ENCODE measurements at regions not wholly inside any gene's neighbourhood (a gene's known extent, or its start where the extent isn't known, plus 50 kb on each side); places are given as distances from the start of the nearest gene placed in this dataset.
"Not testable (repeated sequence)": the region's sequence is repeated elsewhere in the genome, so short reads cannot be mapped to it uniquely, and the experiment has no call there.

DNA sequence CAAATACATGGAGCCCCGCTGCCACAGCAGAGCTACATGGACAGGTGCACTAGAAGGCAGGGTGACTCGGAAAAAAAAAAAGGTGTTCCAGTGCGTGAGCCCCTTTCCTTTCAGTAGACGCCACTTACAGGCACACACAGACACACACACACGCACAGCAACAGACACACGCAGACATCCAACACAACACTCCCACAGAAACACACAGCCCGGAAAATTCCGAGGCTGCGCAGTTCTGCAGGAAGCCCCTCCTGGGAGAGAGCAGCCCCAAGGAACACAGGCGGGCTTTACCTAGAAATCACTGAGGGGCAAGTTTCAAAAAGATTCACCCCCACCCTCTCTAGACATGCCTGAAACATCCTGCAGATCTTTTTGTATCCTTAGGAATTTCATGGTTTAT, 136.0 kb upstream of the WSB1 start:
- no peaks in the 10 kb centered on the region for H3K4me1 ChIP-seq (ENCODE audit: control insufficient read depth, insufficient read depth, low read length)

DNA sequence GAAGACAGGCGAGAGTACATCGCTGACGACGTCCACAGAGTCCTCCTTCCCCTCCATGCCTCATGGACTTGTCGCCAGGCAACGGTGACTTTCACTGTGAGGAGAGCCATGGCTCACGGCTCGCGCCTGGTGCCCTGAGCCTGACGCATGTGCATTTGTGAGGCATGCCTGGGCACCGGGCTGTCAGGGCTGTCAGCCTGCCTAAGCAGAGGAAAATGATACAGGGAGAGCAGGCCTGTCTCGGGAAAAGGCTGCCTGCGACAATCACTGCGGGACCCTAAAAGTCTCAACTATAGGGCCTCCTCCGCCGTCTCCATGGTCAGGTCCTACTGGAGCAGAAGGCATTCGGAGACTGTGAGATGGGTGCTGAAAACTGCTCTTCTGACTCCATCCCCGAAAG, 135.5 kb upstream of the WSB1 start:
- H3K27ac ChIP-seq (ENCODE audit: low read length), result no peak overlapping the region
- H3K4me3 Mint-ChIP-seq, result no peak overlapping the region
- intact Hi-C loops (cut with micrococcal nuclease), result no loop called here

More for the DNA sequence above, 136.0 kb upstream of the WSB1 start:
- Mint-ChIP-seq H3K4me3 (no peak overlapping the region), H3K9me3 (no peaks in the 10 kb centered on the region), H3K27ac (no peak overlapping the region), H3K27me3 (ENCODE audit: low read depth in 2 of 2) (no peaks in the 10 kb centered on the region), H3K4me1 (no peaks in the 10 kb centered on the region), H3K36me3 (no peaks in the 10 kb centered on the region)
- intact Hi-C loops (cut with micrococcal nuclease), result no loop called here
- no peaks in the 10 kb centered on the region for H3K9me3 ChIP-seq (ENCODE audit: control insufficient read depth, insufficient read depth, low read length)
- TF ChIP-seq, protein P1, sequence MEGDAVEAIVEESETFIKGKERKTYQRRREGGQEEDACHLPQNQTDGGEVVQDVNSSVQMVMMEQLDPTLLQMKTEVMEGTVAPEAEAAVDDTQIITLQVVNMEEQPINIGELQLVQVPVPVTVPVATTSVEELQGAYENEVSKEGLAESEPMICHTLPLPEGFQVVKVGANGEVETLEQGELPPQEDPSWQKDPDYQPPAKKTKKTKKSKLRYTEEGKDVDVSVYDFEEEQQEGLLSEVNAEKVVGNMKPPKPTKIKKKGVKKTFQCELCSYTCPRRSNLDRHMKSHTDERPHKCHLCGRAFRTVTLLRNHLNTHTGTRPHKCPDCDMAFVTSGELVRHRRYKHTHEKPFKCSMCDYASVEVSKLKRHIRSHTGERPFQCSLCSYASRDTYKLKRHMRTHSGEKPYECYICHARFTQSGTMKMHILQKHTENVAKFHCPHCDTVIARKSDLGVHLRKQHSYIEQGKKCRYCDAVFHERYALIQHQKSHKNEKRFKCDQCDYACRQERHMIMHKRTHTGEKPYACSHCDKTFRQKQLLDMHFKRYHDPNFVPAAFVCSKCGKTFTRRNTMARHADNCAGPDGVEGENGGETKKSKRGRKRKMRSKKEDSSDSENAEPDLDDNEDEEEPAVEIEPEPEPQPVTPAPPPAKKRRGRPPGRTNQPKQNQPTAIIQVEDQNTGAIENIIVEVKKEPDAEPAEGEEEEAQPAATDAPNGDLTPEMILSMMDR (IDR thresholded peaks at IDR 0.05), result no peak
- H3K4me3 ChIP-seq (ENCODE audit: low read length), result no peak overlapping the region
- no peaks in the 10 kb centered on the region for H3K27me3 ChIP-seq (ENCODE audit: control insufficient read depth, insufficient read depth, low read length)
- WGBS (ENCODE audit: insufficient coverage), result 93% methylated on average over 10 of the region's 10 CpGs
- DNase-seq (no peak), ATAC-seq (no peak)
- no peaks in the 10 kb centered on the region for H3K36me3 ChIP-seq (ENCODE audit: control insufficient read depth, insufficient read depth, low read length)
- no peak overlapping the region for H3K27ac ChIP-seq (ENCODE audit: low read length)

DNA sequence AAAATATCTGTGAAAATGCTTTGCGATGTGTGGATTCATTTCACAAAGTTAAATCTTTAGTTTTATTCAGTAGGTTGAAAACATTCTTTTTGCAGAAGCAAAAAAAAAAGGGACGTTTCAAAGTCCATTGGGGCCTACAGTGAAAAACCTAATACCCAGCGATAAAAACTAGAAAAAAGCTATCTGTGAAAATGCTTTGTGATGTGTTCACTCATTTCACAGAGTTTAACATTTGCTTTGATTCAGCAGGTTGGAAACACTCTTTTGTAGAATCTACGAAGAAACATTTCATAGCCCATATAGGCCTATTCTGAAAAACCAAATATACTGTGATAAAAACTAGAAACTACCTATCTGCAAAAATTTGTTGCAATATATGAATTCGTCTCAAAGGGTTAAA, 113.6 kb upstream of the WSB1 start:
- Histone ChIP-seq H3K27ac (ENCODE audit: low read length) (no peak overlapping the region), H3K36me3 (ENCODE audit: control insufficient read depth, insufficient read depth, low read length) (no peaks in the 10 kb centered on the region), H3K9me3 (ENCODE audit: control insufficient read depth, insufficient read depth, low read length) (no peaks in the 10 kb centered on the region), H3K27me3 (ENCODE audit: control insufficient read depth, insufficient read depth, low read length) (no peaks in the 10 kb centered on the region), H3K4me1 (ENCODE audit: control insufficient read depth, insufficient read depth, low read length) (no peaks in the 10 kb centered on the region), H3K4me3 (ENCODE audit: low read length) (no peak overlapping the region)
- ATAC-seq, result no peak
- Mint-ChIP-seq H3K27ac (no peak overlapping the region), H3K36me3 (peaks cover 8% of the 10 kb centered on the region), H3K9me3 (peaks cover 0 to 3% of the 10 kb centered on the region in 2 donors), H3K4me3 (no peak overlapping the region), H3K27me3 (ENCODE audit: low read depth in 2 of 2) (no peaks in the 10 kb centered on the region), H3K4me1 (peaks cover 0 to 7% of the 10 kb centered on the region in 2 donors)
- intact Hi-C loops (cut with micrococcal nuclease), result no loop called here
- DNase-seq, result no peak
- TF ChIP-seq, protein P1 (IDR thresholded peaks at IDR 0.05), result no peak
- 93% methylated on average over 5 of the region's 5 CpGs for WGBS (ENCODE audit: insufficient coverage)

More for the DNA sequence above, 135.5 kb upstream of the WSB1 start:
- Histone ChIP-seq H3K4me3 (ENCODE audit: low read length) (no peak overlapping the region), H3K4me1 (ENCODE audit: control insufficient read depth, insufficient read depth, low read length) (no peaks in the 10 kb centered on the region), H3K36me3 (ENCODE audit: control insufficient read depth, insufficient read depth, low read length) (no peaks in the 10 kb centered on the region), H3K27me3 (ENCODE audit: control insufficient read depth, insufficient read depth, low read length) (no peaks in the 10 kb centered on the region), H3K9me3 (ENCODE audit: control insufficient read depth, insufficient read depth, low read length) (no peaks in the 10 kb centered on the region)
- Mint-ChIP-seq H3K9me3 (no peaks in the 10 kb centered on the region), H3K4me1 (no peaks in the 10 kb centered on the region), H3K36me3 (no peaks in the 10 kb centered on the region), H3K27me3 (ENCODE audit: low read depth in 2 of 2) (no peaks in the 10 kb centered on the region), H3K27ac (no peak overlapping the region)
- TF ChIP-seq, protein P1 (IDR thresholded peaks at IDR 0.05), result no peak
- DNase-seq (no peak), ATAC-seq (no peak)
- WGBS (ENCODE audit: insufficient coverage), result 91% methylated on average over 18 of the region's 18 CpGs

DNA sequence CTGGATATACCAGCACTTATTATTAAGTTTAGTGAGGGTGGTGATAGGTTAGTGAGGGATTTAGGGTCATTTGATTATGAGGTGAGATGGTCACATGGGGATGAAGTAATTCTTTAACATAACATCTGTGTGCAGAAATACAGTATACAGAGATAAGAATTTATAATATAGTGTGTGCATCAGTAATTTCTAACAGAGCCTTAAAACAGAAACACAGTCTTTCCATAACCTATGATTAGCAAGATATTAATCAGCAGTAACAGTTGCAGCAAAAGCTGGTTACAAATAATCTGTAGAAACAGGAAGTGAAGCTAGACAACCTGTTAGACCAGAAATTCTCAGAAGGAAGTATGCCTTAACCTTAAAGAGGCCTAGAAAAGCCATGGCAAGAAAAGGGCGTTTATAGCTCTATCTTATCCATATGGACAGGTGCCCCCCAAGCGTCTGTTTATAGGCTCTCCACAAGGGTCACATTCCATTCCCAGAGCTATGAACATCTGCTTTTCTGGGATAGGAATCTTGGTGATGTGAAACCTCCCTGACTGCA, 112.5 kb upstream of the WSB1 start:
- H3K4me3 ChIP-seq (ENCODE audit: low read length); H3K36me3 ChIP-seq (ENCODE audit: control insufficient read depth, insufficient read depth, low read length); H3K27me3 ChIP-seq (ENCODE audit: control insufficient read depth, insufficient read depth, low read length); H3K27ac ChIP-seq (ENCODE audit: low read length); H3K36me3 Mint-ChIP-seq; H3K4me1 Mint-ChIP-seq; H3K9me3 Mint-ChIP-seq; intact Hi-C loops (cut with micrococcal nuclease); H3K27me3 Mint-ChIP-seq (ENCODE audit: low read depth in 2 of 2); H3K4me3 Mint-ChIP-seq; ATAC-seq; H3K9me3 ChIP-seq (ENCODE audit: control insufficient read depth, insufficient read depth, low read length); H3K4me1 ChIP-seq (ENCODE audit: control insufficient read depth, insufficient read depth, low read length); DNase-seq: not testable (repeated sequence)
- WGBS (ENCODE audit: insufficient coverage), result 74% methylated on average over 2 of the region's 2 CpGs
- peak overlapping the region in 1 of 2 donors; percentile 45 for H3K27ac Mint-ChIP-seq
